GM12891 (cell line): ENCODE measurements at regions not wholly inside any gene's neighbourhood (a gene's known extent, or its start where the extent isn't known, plus 50 kb on each side); places are given as distances from the start of the nearest gene placed in this dataset.

Source experiments
- POLR2A ChIP-seq: IDR thresholded peaks from 2 replicates; pipeline ENCODE4 v1.6.1; 2011; ENCODE audit warnings: low read depth, low read length, control low read depth
- POLR2AphosphoS5 ChIP-seq: IDR thresholded peaks from 2 replicates; pipeline ENCODE4 v1.6.1; 2011; ENCODE audit warnings: low read depth, low read length, control low read depth
- TAF1 ChIP-seq: IDR thresholded peaks from 2 replicates; pipeline ENCODE4 v1.6.1; 2011; ENCODE audit warnings: low read depth, low read length, control low read depth

GRCh38 chr6:90978046-90978445, 391.2 kb upstream of the MAP3K7 start:
- no peak for TF ChIP-seq POLR2AphosphoS5
- TF ChIP-seq POLR2A: no peak
- no peak for TF ChIP-seq TAF1
